ENCODE measurements at regions not wholly inside any gene's neighbourhood (a gene's known extent, or its start where the extent isn't known, plus 50 kb on each side); places are given as distances from the start of the nearest gene placed in this dataset.

DNA sequence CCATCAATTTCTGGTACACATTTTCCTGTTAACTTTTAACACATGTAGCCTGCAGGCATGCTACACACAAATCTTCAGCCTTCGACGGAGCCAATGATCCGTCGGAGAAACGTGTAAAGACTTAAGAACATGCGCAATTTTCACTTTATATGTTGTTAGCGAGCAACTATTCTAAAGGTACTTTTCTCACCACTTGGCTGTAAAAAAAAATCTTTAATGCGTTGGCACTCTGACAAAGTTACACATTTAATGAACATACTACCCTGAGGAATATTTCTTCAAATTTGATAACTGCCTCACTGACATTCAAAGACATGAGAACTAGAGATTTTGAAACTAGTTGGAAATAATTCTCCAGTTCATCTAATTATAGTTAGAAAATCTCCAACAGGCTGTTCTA, 507.5 kb upstream of the SALL1 start:
- BruUV-seq (replicated peaks): no TSS peak
- no peak overlapping the region for H3K9ac ChIP-seq (ENCODE audit: insufficient read depth, low read depth, low read length)
- no peaks in the 10 kb centered on the region for H4K20me1 ChIP-seq (ENCODE audit: insufficient read depth, low read length)
- DNase-seq (ENCODE audit: low spot score) (no peak), ATAC-seq (no peak), FAIRE-seq (no peak)
- no peak overlapping the region for H3K27ac ChIP-seq (ENCODE audit: extremely low read length, insufficient read depth, low read length)
- WGBS (ENCODE audit: low lambda C conversion rate): 78% methylated on average over 8 of the region's 8 CpGs
- no peaks in the 10 kb centered on the region for H3K9me3 ChIP-seq (ENCODE audit: low read length)
- no peak overlapping the region for H3K4me2 ChIP-seq (ENCODE audit: low read depth, low read length)
- ChIA-PET POLR2A (no interaction called here), CTCF (ENCODE audit: low intra/inter-chr PET ratio, low total read pairs) (no interaction called here)
- no peak for TF ChIP-seq POLR2AphosphoS2 (IDR thresholded peaks at IDR 0.05; ENCODE audit: low read depth, low read length)
- TF ChIP-seq EED (CRISPR knock-in tag; IDR thresholded peaks at IDR 0.05): no peak
- TF ChIP-seq, protein P1, sequence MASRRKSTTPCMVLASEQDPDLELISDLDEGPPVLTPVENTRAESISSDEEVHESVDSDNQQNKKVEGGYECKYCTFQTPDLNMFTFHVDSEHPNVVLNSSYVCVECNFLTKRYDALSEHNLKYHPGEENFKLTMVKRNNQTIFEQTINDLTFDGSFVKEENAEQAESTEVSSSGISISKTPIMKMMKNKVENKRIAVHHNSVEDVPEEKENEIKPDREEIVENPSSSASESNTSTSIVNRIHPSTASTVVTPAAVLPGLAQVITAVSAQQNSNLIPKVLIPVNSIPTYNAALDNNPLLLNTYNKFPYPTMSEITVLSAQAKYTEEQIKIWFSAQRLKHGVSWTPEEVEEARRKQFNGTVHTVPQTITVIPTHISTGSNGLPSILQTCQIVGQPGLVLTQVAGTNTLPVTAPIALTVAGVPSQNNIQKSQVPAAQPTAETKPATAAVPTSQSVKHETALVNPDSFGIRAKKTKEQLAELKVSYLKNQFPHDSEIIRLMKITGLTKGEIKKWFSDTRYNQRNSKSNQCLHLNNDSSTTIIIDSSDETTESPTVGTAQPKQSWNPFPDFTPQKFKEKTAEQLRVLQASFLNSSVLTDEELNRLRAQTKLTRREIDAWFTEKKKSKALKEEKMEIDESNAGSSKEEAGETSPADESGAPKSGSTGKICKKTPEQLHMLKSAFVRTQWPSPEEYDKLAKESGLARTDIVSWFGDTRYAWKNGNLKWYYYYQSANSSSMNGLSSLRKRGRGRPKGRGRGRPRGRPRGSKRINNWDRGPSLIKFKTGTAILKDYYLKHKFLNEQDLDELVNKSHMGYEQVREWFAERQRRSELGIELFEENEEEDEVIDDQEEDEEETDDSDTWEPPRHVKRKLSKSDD (CRISPR knock-in tag; IDR thresholded peaks at IDR 0.05; ENCODE audit: low read depth): no peak
- TF ChIP-seq KLF16 (CRISPR knock-in tag; IDR thresholded peaks at IDR 0.05): no peak
- TF ChIP-seq SKI (IDR thresholded peaks at IDR 0.05; ENCODE audit: partially characterized antibody): no peak
- TF ChIP-seq SALL2 (CRISPR knock-in tag; IDR thresholded peaks at IDR 0.05): no peak
- H3K36me3 ChIP-seq (replicated peaks in 1 of 2; ENCODE audit: control insufficient read depth in 1 of 2, insufficient read depth in 2 of 2, low read length in 2 of 2): no peaks in the 10 kb centered on the region
- intact Hi-C loops (cut with micrococcal nuclease; ENCODE audit: unreplicated experiment): no loop called here
- H3K79me2 ChIP-seq (ENCODE audit: insufficient read depth, low read length): no peaks in the 10 kb centered on the region
- no peaks in the 10 kb centered on the region for H3K4me1 ChIP-seq (ENCODE audit: insufficient read depth, low read length)
- in situ Hi-C loops (cut with HindIII; ENCODE audit: extremely low pct_ligation_motif_present, low pct_unique_long_range_greater_than_20kb): no loop called here
- no peak overlapping the region for H2AFZ ChIP-seq (ENCODE audit: low read length)
- H3K4me3 ChIP-seq (replicated peaks in 1 of 3; ENCODE audit: insufficient read depth in 1 of 3, low read depth in 2 of 3, low read length in 3 of 3): no peak overlapping the region
- no peaks in the 10 kb centered on the region for H3K27me3 ChIP-seq (ENCODE audit: control insufficient read depth in 1 of 2, insufficient read depth in 2 of 2, low read length in 2 of 2)

DNA sequence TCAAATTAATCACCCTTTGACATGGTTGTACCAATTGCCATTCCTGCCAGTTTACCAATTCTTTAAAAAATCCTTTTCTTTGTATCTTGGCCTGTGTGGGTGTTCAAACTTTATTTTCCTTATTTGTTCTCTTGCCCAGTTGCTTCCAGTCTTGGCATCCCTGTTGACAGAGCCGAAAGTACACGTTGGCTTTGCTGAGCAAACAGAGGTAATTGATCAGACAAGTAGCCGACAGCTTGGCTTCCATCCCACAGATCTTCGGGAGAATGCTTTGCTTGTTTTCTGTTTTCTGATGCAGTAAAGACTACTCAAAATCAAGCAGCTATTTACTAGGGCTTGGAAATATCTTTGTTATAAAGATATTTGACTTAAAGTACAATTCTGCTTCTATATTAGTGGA, 506.8 kb upstream of the SALL1 start:
- H3K9ac ChIP-seq (ENCODE audit: insufficient read depth, low read depth, low read length): no peak overlapping the region
- ATAC-seq (no peak), DNase-seq (ENCODE audit: low spot score) (no peak), FAIRE-seq (no peak)
- in situ Hi-C loops (cut with HindIII; ENCODE audit: extremely low pct_ligation_motif_present, low pct_unique_long_range_greater_than_20kb): no loop called here
- intact Hi-C loops (cut with micrococcal nuclease; ENCODE audit: unreplicated experiment): no loop called here
- no peaks in the 10 kb centered on the region for H3K36me3 ChIP-seq (replicated peaks in 1 of 2; ENCODE audit: control insufficient read depth in 1 of 2, insufficient read depth in 2 of 2, low read length in 2 of 2)
- H3K27me3 ChIP-seq (ENCODE audit: control insufficient read depth in 1 of 2, insufficient read depth in 2 of 2, low read length in 2 of 2): no peaks in the 10 kb centered on the region
- no peak overlapping the region for H3K27ac ChIP-seq (ENCODE audit: extremely low read length, insufficient read depth, low read length)
- no peak for TF ChIP-seq NFYC (CRISPR knock-in tag; IDR thresholded peaks at IDR 0.05)
- TF ChIP-seq, protein P2, sequence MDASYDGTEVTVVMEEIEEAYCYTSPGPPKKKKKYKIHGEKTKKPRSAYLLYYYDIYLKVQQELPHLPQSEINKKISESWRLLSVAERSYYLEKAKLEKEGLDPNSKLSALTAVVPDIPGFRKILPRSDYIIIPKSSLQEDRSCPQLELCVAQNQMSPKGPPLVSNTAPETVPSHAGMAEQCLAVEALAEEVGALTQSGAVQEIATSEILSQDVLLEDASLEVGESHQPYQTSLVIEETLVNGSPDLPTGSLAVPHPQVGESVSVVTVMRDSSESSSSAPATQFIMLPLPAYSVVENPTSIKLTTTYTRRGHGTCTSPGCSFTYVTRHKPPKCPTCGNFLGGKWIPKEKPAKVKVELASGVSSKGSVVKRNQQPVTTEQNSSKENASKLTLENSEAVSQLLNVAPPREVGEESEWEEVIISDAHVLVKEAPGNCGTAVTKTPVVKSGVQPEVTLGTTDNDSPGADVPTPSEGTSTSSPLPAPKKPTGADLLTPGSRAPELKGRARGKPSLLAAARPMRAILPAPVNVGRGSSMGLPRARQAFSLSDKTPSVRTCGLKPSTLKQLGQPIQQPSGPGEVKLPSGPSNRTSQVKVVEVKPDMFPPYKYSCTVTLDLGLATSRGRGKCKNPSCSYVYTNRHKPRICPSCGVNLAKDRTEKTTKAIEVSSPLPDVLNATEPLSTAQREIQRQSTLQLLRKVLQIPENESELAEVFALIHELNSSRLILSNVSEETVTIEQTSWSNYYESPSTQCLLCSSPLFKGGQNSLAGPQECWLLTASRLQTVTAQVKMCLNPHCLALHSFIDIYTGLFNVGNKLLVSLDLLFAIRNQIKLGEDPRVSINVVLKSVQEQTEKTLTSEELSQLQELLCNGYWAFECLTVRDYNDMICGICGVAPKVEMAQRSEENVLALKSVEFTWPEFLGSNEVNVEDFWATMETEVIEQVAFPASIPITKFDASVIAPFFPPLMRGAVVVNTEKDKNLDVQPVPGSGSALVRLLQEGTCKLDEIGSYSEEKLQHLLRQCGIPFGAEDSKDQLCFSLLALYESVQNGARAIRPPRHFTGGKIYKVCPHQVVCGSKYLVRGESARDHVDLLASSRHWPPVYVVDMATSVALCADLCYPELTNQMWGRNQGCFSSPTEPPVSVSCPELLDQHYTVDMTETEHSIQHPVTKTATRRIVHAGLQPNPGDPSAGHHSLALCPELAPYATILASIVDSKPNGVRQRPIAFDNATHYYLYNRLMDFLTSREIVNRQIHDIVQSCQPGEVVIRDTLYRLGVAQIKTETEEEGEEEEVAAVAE (CRISPR knock-in tag; IDR thresholded peaks at IDR 0.05; ENCODE audit: borderline replicate concordance): no peak
- 1% methylated on average over 4 of the region's 4 CpGs for WGBS (ENCODE audit: low lambda C conversion rate)
- no peaks in the 10 kb centered on the region for H4K20me1 ChIP-seq (ENCODE audit: insufficient read depth, low read length)
- ChIA-PET CTCF (ENCODE audit: low intra/inter-chr PET ratio, low total read pairs) (no interaction called here), POLR2A (no interaction called here)
- H3K4me3 ChIP-seq (replicated peaks in 1 of 3; ENCODE audit: insufficient read depth in 1 of 3, low read depth in 2 of 3, low read length in 3 of 3): no peak overlapping the region
- no peaks in the 10 kb centered on the region for H3K79me2 ChIP-seq (ENCODE audit: insufficient read depth, low read length)
- H3K4me1 ChIP-seq (ENCODE audit: insufficient read depth, low read length): no peaks in the 10 kb centered on the region
- H2AFZ ChIP-seq (ENCODE audit: low read length): no peak overlapping the region
- no TSS peak for BruUV-seq (replicated peaks)
- H3K4me2 ChIP-seq (ENCODE audit: low read depth, low read length): no peak overlapping the region
- H3K9me3 ChIP-seq (ENCODE audit: low read length): no peaks in the 10 kb centered on the region
